ENCODE measurements at regions not wholly inside any gene's neighbourhood (a gene's known extent, or its start where the extent isn't known, plus 50 kb on each side); places are given as distances from the start of the nearest gene placed in this dataset.

GRCh38 chr1:103854279-103854678 is 104.6 kb downstream of the AMY1C start:
- no peaks in the 10 kb centered on the region for H3K27me3 ChIP-seq (ENCODE audit: control insufficient read depth in 3 of 3, insufficient read depth in 3 of 3, low read depth in 1 of 3, low read length in 3 of 3)
- H4K8ac ChIP-seq (ENCODE audit: low read depth, low read length), result no peak overlapping the region
- H3K18ac ChIP-seq (ENCODE audit: low read length), result no peak overlapping the region
- H2BK5ac ChIP-seq (ENCODE audit: low read length), result no peak overlapping the region
- H3K36me3 ChIP-seq (replicated peaks in 1 of 2; ENCODE audit: control insufficient read depth in 2 of 2, insufficient read depth in 2 of 2, low read length in 2 of 2), result no peaks in the 10 kb centered on the region
- no peak overlapping the region for H2BK15ac ChIP-seq (ENCODE audit: low read length)
- no peaks in the 10 kb centered on the region for H3K9me3 ChIP-seq (replicated peaks in 1 of 2; ENCODE audit: control insufficient read depth in 2 of 2, insufficient read depth in 1 of 2, low read depth in 1 of 2, low read length in 2 of 2)
- H3K14ac ChIP-seq (ENCODE audit: low read length), result no peak overlapping the region
- H3K4ac ChIP-seq (ENCODE audit: low read length), result no peak overlapping the region
- H3K4me1 ChIP-seq (ENCODE audit: control insufficient read depth in 2 of 2, insufficient read depth in 1 of 2, low read depth in 1 of 2, low read length in 2 of 2), result no peaks in the 10 kb centered on the region
- H2AK5ac ChIP-seq (ENCODE audit: low read depth, low read length), result no peak overlapping the region
- H3K27ac ChIP-seq (replicated peaks; ENCODE audit: low read length), result no peak overlapping the region
- no peak overlapping the region for H3K23ac ChIP-seq (ENCODE audit: low read depth, low read length, poor library complexity)
- H3K4me2 ChIP-seq (ENCODE audit: insufficient read depth, low read length, poor library complexity, severe bottlenecking), result no peak overlapping the region
- no peak overlapping the region for H3K4me3 ChIP-seq (ENCODE audit: low read length in 2 of 2)
- H4K91ac ChIP-seq (ENCODE audit: low read depth, low read length, poor library complexity), result no peak overlapping the region
- H2AFZ ChIP-seq (ENCODE audit: low read length), result no peak overlapping the region
- no peak overlapping the region for H3K9ac ChIP-seq (ENCODE audit: low read depth, low read length, poor library complexity)
- H2BK12ac ChIP-seq (ENCODE audit: low read length), result no peak overlapping the region
- H2BK120ac ChIP-seq (ENCODE audit: low read depth, low read length), result no peak overlapping the region
- no peak for DNase-seq (ENCODE audit: low spot score)
- no peaks in the 10 kb centered on the region for H3K79me1 ChIP-seq (ENCODE audit: low read depth, low read length)

- Histone ChIP-seq H4K8ac (ENCODE audit: low read depth, low read length) (no peak overlapping the region), H3K4ac (ENCODE audit: low read length) (no peak overlapping the region), H3K9ac (ENCODE audit: low read depth, low read length, poor library complexity) (no peak overlapping the region), H2BK15ac (ENCODE audit: low read length) (no peak overlapping the region), H3K14ac (ENCODE audit: low read length) (no peak overlapping the region), H3K4me1 (ENCODE audit: control insufficient read depth in 2 of 2, insufficient read depth in 1 of 2, low read depth in 1 of 2, low read length in 2 of 2) (no peaks in the 10 kb centered on the region), H2AK5ac (ENCODE audit: low read depth, low read length) (no peak overlapping the region), H2BK120ac (ENCODE audit: low read depth, low read length) (no peak overlapping the region), H2BK12ac (ENCODE audit: low read length) (no peak overlapping the region), H3K36me3 (replicated peaks in 1 of 2; ENCODE audit: control insufficient read depth in 2 of 2, insufficient read depth in 2 of 2, low read length in 2 of 2) (no peaks in the 10 kb centered on the region), H3K4me3 (ENCODE audit: low read length in 2 of 2) (no peak overlapping the region), H3K4me2 (ENCODE audit: insufficient read depth, low read length, poor library complexity, severe bottlenecking) (no peak overlapping the region), H2AFZ (ENCODE audit: low read length) (no peak overlapping the region), H3K18ac (ENCODE audit: low read length) (no peak overlapping the region), H3K9me3 (replicated peaks in 1 of 2; ENCODE audit: control insufficient read depth in 2 of 2, insufficient read depth in 1 of 2, low read depth in 1 of 2, low read length in 2 of 2) (no peaks in the 10 kb centered on the region), H3K27ac (replicated peaks; ENCODE audit: low read length) (no peak overlapping the region), H3K79me1 (ENCODE audit: low read depth, low read length) (no peaks in the 10 kb centered on the region), H3K23ac (ENCODE audit: low read depth, low read length, poor library complexity) (no peak overlapping the region), H2BK5ac (ENCODE audit: low read length) (no peak overlapping the region), H3K27me3 (ENCODE audit: control insufficient read depth in 3 of 3, insufficient read depth in 3 of 3, low read depth in 1 of 3, low read length in 3 of 3) (no peaks in the 10 kb centered on the region), H4K91ac (ENCODE audit: low read depth, low read length, poor library complexity) (no peak overlapping the region)
- no peak for DNase-seq (ENCODE audit: low spot score)
- no CpG with 5 or more reads among the region's 2 CpGs for WGBS, 2 donors (ENCODE audit: extremely low coverage in 2 of 2, insufficient read length in 2 of 2, insufficient replicate concordance in 1 of 2)
These were observed 110.0 kb downstream of the AMY1C start for GRCh38 chr1:103859721-103860120.

- no peak overlapping the region for H3K4me3 ChIP-seq (ENCODE audit: low read length in 2 of 2)
- no peak overlapping the region for H4K91ac ChIP-seq (ENCODE audit: low read depth, low read length, poor library complexity)
- H3K18ac ChIP-seq (ENCODE audit: low read length), result no peak overlapping the region
- no peak overlapping the region for H3K27ac ChIP-seq (replicated peaks; ENCODE audit: low read length)
- no peak overlapping the region for H2BK12ac ChIP-seq (ENCODE audit: low read length)
- no peaks in the 10 kb centered on the region for H3K36me3 ChIP-seq (replicated peaks in 1 of 2; ENCODE audit: control insufficient read depth in 2 of 2, insufficient read depth in 2 of 2, low read length in 2 of 2)
- WGBS, 2 donors (ENCODE audit: extremely low coverage in 2 of 2, insufficient read length in 2 of 2, insufficient replicate concordance in 1 of 2), result no CpG with 5 or more reads among the region's 3 CpGs
- H3K23ac ChIP-seq (ENCODE audit: low read depth, low read length, poor library complexity), result no peak overlapping the region
- H3K4me1 ChIP-seq (ENCODE audit: control insufficient read depth in 2 of 2, insufficient read depth in 1 of 2, low read depth in 1 of 2, low read length in 2 of 2), result no peaks in the 10 kb centered on the region
- no peak overlapping the region for H2BK5ac ChIP-seq (ENCODE audit: low read length)
- H3K14ac ChIP-seq (ENCODE audit: low read length), result no peak overlapping the region
- H3K4ac ChIP-seq (ENCODE audit: low read length), result no peak overlapping the region
- DNase-seq (ENCODE audit: low spot score), result no peak
- no peaks in the 10 kb centered on the region for H3K9me3 ChIP-seq (replicated peaks in 1 of 2; ENCODE audit: control insufficient read depth in 2 of 2, insufficient read depth in 1 of 2, low read depth in 1 of 2, low read length in 2 of 2)
- H2BK15ac ChIP-seq (ENCODE audit: low read length), result no peak overlapping the region
- H3K79me1 ChIP-seq (ENCODE audit: low read depth, low read length), result no peaks in the 10 kb centered on the region
- no peak overlapping the region for H2AK5ac ChIP-seq (ENCODE audit: low read depth, low read length)
- H2AFZ ChIP-seq (ENCODE audit: low read length), result no peak overlapping the region
- H3K4me2 ChIP-seq (ENCODE audit: insufficient read depth, low read length, poor library complexity, severe bottlenecking), result no peak overlapping the region
- H3K27me3 ChIP-seq (ENCODE audit: control insufficient read depth in 3 of 3, insufficient read depth in 3 of 3, low read depth in 1 of 3, low read length in 3 of 3), result no peaks in the 10 kb centered on the region
- no peak overlapping the region for H3K9ac ChIP-seq (ENCODE audit: low read depth, low read length, poor library complexity)
- no peak overlapping the region for H4K8ac ChIP-seq (ENCODE audit: low read depth, low read length)
- no peak overlapping the region for H2BK120ac ChIP-seq (ENCODE audit: low read depth, low read length)
These were observed 149.1 kb downstream of the AMY1C start for GRCh38 chr1:103898576-103899345.

- Histone ChIP-seq H2AK5ac (ENCODE audit: low read depth, low read length) (no peak overlapping the region), H3K4ac (ENCODE audit: low read length) (no peak overlapping the region), H2AFZ (ENCODE audit: low read length) (no peak overlapping the region), H3K27me3 (ENCODE audit: control insufficient read depth in 3 of 3, insufficient read depth in 3 of 3, low read depth in 1 of 3, low read length in 3 of 3) (no peaks in the 10 kb centered on the region), H3K4me3 (ENCODE audit: low read length in 2 of 2) (no peak overlapping the region), H3K9me3 (replicated peaks in 1 of 2; ENCODE audit: control insufficient read depth in 2 of 2, insufficient read depth in 1 of 2, low read depth in 1 of 2, low read length in 2 of 2) (no peaks in the 10 kb centered on the region), H3K27ac (replicated peaks; ENCODE audit: low read length) (no peak overlapping the region), H3K4me1 (ENCODE audit: control insufficient read depth in 2 of 2, insufficient read depth in 1 of 2, low read depth in 1 of 2, low read length in 2 of 2) (no peaks in the 10 kb centered on the region), H3K9ac (ENCODE audit: low read depth, low read length, poor library complexity) (no peak overlapping the region), H2BK120ac (ENCODE audit: low read depth, low read length) (no peak overlapping the region), H3K23ac (ENCODE audit: low read depth, low read length, poor library complexity) (no peak overlapping the region), H3K18ac (ENCODE audit: low read length) (no peak overlapping the region), H2BK12ac (ENCODE audit: low read length) (no peak overlapping the region), H3K14ac (ENCODE audit: low read length) (no peak overlapping the region), H3K4me2 (ENCODE audit: insufficient read depth, low read length, poor library complexity, severe bottlenecking) (no peak overlapping the region), H2BK5ac (ENCODE audit: low read length) (no peak overlapping the region), H3K79me1 (ENCODE audit: low read depth, low read length) (no peaks in the 10 kb centered on the region), H4K8ac (ENCODE audit: low read depth, low read length) (no peak overlapping the region), H4K91ac (ENCODE audit: low read depth, low read length, poor library complexity) (no peak overlapping the region), H2BK15ac (ENCODE audit: low read length) (no peak overlapping the region), H3K36me3 (replicated peaks in 1 of 2; ENCODE audit: control insufficient read depth in 2 of 2, insufficient read depth in 2 of 2, low read length in 2 of 2) (no peaks in the 10 kb centered on the region)
- WGBS, 2 donors (ENCODE audit: extremely low coverage in 2 of 2, insufficient read length in 2 of 2, insufficient replicate concordance in 1 of 2), result no CpG with 5 or more reads among the region's 3 CpGs
- no peak for DNase-seq (ENCODE audit: low spot score)
These were observed 150.3 kb downstream of the AMY1C start for GRCh38 chr1:103900005-103900404.
